Right atrium auricular region (tissue), 2 donors: ENCODE measurements at regions not wholly inside any gene's neighbourhood (a gene's known extent, or its start where the extent isn't known, plus 50 kb on each side); places are given as distances from the start of the nearest gene placed in this dataset.

Experiments
- DNase-seq: peaks from one replicate; pipeline ENCODE4 v3.0.0-alpha.2; 2019; ENCODE audit warnings: low spot score
- H3K27ac ChIP-seq, 2 donors: fragments of 200-600 bp; sonication (generic); 1 replicate in 1 of 2; 2 replicates in 1 of 2; pipeline ENCODE4 v1.5.1; 2016 to 2019
- H3K27me3 ChIP-seq, 2 donors: fragments of 200-600 bp; sonication (generic); one replicate each; pipeline versions ENCODE4 v1.5.1 to v1.6.0; 2017 to 2019
- H3K36me3 ChIP-seq: fragments of 200-600 bp; sonication (generic); one replicate; pipeline ENCODE4 v1.5.1; 2016
- H3K4me1 ChIP-seq, 2 donors: fragments of 200-600 bp; sonication (generic); one replicate each; pipeline versions ENCODE4 v1.5.1 to v1.6.0; 2017 to 2019
- H3K4me3 ChIP-seq, 2 donors: fragments of 200-600 bp; sonication (generic); 1 replicate in 1 of 2; 2 replicates in 1 of 2; pipeline ENCODE4 v1.5.1; 2017 to 2019; ENCODE audit warnings: mild to moderate bottlenecking in 1 of 2, moderate library complexity in 1 of 2
- H3K9me3 ChIP-seq, 2 donors: fragments of 200-600 bp; sonication (generic); one replicate each; pipeline ENCODE4 v1.5.1; 2019
- TF ChIP-seq, protein P1 (sequence below), 2 donors: fragments of 200-600 bp; sonication (generic); IDR thresholded peaks; one replicate each; pipeline ENCODE4 v1.5.1; 2019; ENCODE audit warnings: antibody characterized with exemption in 2 of 2

DNA sequence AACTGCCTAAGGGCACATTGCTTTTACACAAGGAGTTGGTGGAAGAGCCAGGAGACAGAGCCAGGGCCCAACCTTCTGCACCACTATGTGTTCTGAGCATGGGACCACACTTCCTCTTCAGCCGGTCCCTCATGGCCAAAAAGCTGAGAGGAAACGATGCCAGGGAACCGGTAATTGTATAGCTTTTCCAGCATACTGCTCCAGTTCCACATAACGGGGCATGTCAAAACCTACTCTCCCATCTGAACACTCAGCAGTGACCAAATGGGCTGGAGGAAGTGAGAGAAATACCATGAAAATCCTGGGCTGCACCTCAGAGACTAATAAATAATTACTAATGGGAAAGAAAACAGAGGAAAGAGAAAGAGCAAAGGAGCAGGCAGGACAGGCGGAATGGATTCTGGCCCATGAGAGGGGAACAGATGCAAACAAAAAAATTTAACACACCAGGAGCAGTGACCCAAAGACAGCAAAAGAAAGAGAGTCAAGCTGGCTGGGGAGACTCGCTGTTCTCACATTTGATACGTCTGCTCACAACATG is 52.0 kb upstream of the BMP2 start:
- TF ChIP-seq, protein P1, sequence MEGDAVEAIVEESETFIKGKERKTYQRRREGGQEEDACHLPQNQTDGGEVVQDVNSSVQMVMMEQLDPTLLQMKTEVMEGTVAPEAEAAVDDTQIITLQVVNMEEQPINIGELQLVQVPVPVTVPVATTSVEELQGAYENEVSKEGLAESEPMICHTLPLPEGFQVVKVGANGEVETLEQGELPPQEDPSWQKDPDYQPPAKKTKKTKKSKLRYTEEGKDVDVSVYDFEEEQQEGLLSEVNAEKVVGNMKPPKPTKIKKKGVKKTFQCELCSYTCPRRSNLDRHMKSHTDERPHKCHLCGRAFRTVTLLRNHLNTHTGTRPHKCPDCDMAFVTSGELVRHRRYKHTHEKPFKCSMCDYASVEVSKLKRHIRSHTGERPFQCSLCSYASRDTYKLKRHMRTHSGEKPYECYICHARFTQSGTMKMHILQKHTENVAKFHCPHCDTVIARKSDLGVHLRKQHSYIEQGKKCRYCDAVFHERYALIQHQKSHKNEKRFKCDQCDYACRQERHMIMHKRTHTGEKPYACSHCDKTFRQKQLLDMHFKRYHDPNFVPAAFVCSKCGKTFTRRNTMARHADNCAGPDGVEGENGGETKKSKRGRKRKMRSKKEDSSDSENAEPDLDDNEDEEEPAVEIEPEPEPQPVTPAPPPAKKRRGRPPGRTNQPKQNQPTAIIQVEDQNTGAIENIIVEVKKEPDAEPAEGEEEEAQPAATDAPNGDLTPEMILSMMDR (IDR thresholded peaks at IDR 0.05), result no peak
- no peak overlapping the region for H3K4me3 ChIP-seq
- no peak overlapping the region for H3K27ac ChIP-seq
- no peaks in the 10 kb centered on the region for H3K9me3 ChIP-seq
- H3K27me3 ChIP-seq, result no peaks in the 10 kb centered on the region
- no peak for DNase-seq
- no peaks in the 10 kb centered on the region for H3K36me3 ChIP-seq
- H3K4me1 ChIP-seq, result no peaks in the 10 kb centered on the region

DNA sequence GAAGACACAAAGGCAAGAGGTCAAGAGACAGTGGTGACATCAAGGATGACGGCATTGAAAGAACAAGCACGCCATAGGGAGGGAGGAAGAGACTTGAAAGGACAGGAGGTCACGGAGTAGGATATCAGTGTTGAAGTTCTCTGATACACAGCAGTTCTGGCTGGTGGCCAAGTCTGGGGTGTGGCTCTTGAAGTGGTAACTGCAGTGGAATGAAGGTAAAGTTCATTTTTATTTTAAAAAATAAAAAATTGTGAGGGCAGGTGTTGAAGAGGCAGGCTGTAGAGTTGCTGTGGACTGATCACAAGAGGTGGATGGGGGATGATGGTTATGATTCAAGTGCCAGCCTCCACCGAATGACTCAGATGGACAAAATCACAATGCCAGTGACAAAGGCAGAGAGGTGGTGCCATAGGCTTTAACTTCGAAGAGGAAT is 53.2 kb upstream of the BMP2 start:
- no peaks in the 10 kb centered on the region for H3K27me3 ChIP-seq
- TF ChIP-seq, protein P1 (IDR thresholded peaks at IDR 0.05), result no peak
- H3K27ac ChIP-seq, result no peak overlapping the region
- no peak overlapping the region for H3K4me3 ChIP-seq
- H3K4me1 ChIP-seq, result no peaks in the 10 kb centered on the region
- no peaks in the 10 kb centered on the region for H3K9me3 ChIP-seq
- no peak for DNase-seq
- no peaks in the 10 kb centered on the region for H3K36me3 ChIP-seq

DNA sequence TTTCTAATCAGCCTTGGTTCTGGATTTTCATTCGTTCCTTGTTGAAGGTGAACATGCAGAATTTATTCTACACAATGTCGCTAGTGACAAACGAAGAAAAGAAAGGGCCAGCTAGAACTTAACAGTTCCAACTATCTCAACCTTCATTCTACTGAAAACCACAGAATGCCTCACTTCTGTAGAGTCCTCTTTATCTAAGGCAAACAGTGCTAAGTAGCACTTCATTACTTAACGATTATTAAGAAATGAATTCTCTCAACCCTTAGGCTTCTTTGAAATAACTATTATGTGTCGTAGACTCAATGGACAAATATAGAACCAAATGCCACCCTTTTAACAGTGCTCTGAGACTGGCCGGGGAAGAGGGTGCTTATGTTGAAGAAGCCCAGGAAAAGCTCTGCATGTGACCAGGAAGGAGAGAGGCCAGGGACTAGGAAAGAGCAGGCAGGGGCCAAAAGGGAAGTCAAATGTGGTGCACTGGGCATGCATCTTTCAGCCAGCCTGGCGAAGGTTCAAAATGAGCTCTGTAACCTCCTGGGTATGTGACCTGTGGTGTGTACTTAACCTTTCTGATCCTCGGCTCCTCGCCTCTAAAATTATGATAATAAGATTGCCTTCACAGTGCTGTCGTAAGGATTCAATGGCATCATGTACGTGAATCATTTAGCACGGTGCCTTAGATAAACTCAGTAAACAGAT is 55.4 kb upstream of the BMP2 start:
- Histone ChIP-seq H3K27me3 (no peaks in the 10 kb centered on the region), H3K9me3 (no peaks in the 10 kb centered on the region), H3K4me3 (no peak overlapping the region), H3K27ac (no peak overlapping the region), H3K36me3 (no peaks in the 10 kb centered on the region), H3K4me1 (peaks cover 0 to 18% of the 10 kb centered on the region in 2 donors)
- no peak for DNase-seq
- TF ChIP-seq, protein P1 (IDR thresholded peaks at IDR 0.05), result no peak

- Histone ChIP-seq H3K4me1 (peaks cover 0 to 23% of the 10 kb centered on the region in 2 donors), H3K36me3 (no peaks in the 10 kb centered on the region), H3K9me3 (no peaks in the 10 kb centered on the region), H3K4me3 (no peak overlapping the region), H3K27ac (no peak overlapping the region), H3K27me3 (no peaks in the 10 kb centered on the region)
- TF ChIP-seq, protein P1 (IDR thresholded peaks at IDR 0.05), result no peak
- no peak for DNase-seq
Measured at GRCh38 chr20:6709910-6710595, 57.4 kb upstream of the BMP2 start.

- H3K36me3 ChIP-seq, result no peaks in the 10 kb centered on the region
- H3K27me3 ChIP-seq, result no peaks in the 10 kb centered on the region
- no peaks in the 10 kb centered on the region for H3K9me3 ChIP-seq
- TF ChIP-seq, protein P1 (IDR thresholded peaks at IDR 0.05), result no peak
- peaks cover 0 to 35% of the 10 kb centered on the region in 2 donors for H3K4me1 ChIP-seq
- H3K4me3 ChIP-seq, result no peak overlapping the region
- peak overlapping the region; percentile 9 to 29 for H3K27ac ChIP-seq
- no peak for DNase-seq
Measured at GRCh38 chr20:6708010-6708409, 59.5 kb upstream of the BMP2 start.
